Endodermal cell (in vitro differentiated cells): ENCODE measurements at regions not wholly inside any gene's neighbourhood (a gene's known extent, or its start where the extent isn't known, plus 50 kb on each side); places are given as distances from the start of the nearest gene placed in this dataset.

Experiments
- DNase-seq: peaks from one replicate; pipeline ENCODE4 v3.0.0-alpha.2; 2017
- H3K27ac ChIP-seq: 2 replicates; pipeline ENCODE4 v1.5.1; 2013; ENCODE audit warnings: mild to moderate bottlenecking, low read depth, low read length, moderate library complexity
- H3K27me3 ChIP-seq: 2 replicates; pipeline ENCODE4 v1.6.1; 2013; ENCODE audit warnings: mild to moderate bottlenecking, low read length, moderate library complexity; ENCODE audit not compliant: insufficient read depth, control insufficient read depth, poor library complexity, severe bottlenecking
- H3K36me3 ChIP-seq: 2 replicates; pipeline ENCODE4 v1.7.0; 2013; ENCODE audit warnings: mild to moderate bottlenecking, low read length, moderate library complexity; ENCODE audit not compliant: control insufficient read depth, insufficient read depth
- H3K4me1 ChIP-seq: one replicate; pipeline ENCODE4 v1.7.0; 2013; ENCODE audit warnings: low read length; ENCODE audit not compliant: control insufficient read depth, insufficient read depth
- H3K4me3 ChIP-seq: 2 replicates; pipeline ENCODE4 v1.5.1; 2013; ENCODE audit warnings: mild to moderate bottlenecking, low read length, moderate library complexity
- H3K9ac ChIP-seq: 2 replicates; pipeline ENCODE4 v1.6.1; 2013; ENCODE audit warnings: mild to moderate bottlenecking, low read length, moderate library complexity; ENCODE audit not compliant: poor library complexity, severe bottlenecking; ENCODE audit errors: extremely low read depth
- H3K9me3 ChIP-seq: 2 replicates; pipeline ENCODE4 v1.6.1; 2013; ENCODE audit warnings: mild to moderate bottlenecking, low read length, moderate library complexity; ENCODE audit not compliant: control insufficient read depth
- H3K27ac Mint-ChIP-seq: 2 replicates; pipeline ENCODE4 v1.8.0; 2020; ENCODE audit warnings: mixed read lengths
- H3K27me3 Mint-ChIP-seq: 2 replicates; pipeline ENCODE4 v1.8.0; 2021; ENCODE audit warnings: mild to moderate bottlenecking, mixed read lengths; ENCODE audit not compliant: insufficient read depth
- H3K36me3 Mint-ChIP-seq: 2 replicates; pipeline ENCODE4 v1.8.0; 2020; ENCODE audit warnings: low read depth, mixed read lengths
- H3K4me1 Mint-ChIP-seq: 2 replicates; pipeline ENCODE4 v1.8.0; 2020; ENCODE audit warnings: mixed read lengths
- H3K4me3 Mint-ChIP-seq: 2 replicates; pipeline ENCODE4 v1.8.0; 2020; ENCODE audit warnings: mild to moderate bottlenecking, moderate library complexity, mixed read lengths
- H3K9me3 Mint-ChIP-seq: 2 replicates; pipeline ENCODE4 v1.8.0; 2020; ENCODE audit warnings: mild to moderate bottlenecking, mixed read lengths
- CTCF ChIP-seq: fragments of 200-600 bp; sonication (generic); conservative IDR thresholded peaks from 2 replicates; pipeline ENCODE4 v1.5.0; 2021; ENCODE audit warnings: antibody characterized with exemption, mild to moderate bottlenecking
- WGBS, 2 experiments: methylation state at CpG; one replicate each; pipeline versions ENCODE4 v1.1.5 to v1.1.7; 2013; ENCODE audit warnings: missing lambda C conversion rate in 2 of 2, mixed read lengths in 1 of 2; ENCODE audit not compliant: insufficient coverage in 1 of 2, insufficient read length in 1 of 2; 5-methylcytosine and 5-hydroxymethylcytosine counted together

DNA sequence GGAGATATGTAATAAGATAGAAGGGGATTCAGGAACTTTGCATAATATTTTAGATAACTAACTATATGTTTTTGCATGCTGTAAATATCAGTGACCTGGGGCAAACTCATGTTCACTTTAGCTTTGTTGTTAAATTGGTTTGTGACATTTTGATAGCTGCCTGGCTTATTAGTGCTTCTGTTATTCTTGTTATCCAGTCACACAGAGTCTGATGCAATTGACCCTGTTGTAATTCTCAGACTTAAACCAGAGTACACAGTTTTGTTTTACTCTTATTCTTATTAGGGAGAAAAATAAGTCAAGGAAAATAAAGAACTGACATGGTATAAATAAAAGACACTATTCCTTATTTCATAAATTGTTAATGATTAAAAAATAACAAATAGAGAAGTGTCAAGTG is 516.7 kb upstream of the SLIT2 start:
- Mint-ChIP-seq H3K9me3 (peaks cover 8% of the 10 kb centered on the region), H3K4me1 (peaks cover 9% of the 10 kb centered on the region), H3K4me3 (no peak overlapping the region), H3K27me3 (no peaks in the 10 kb centered on the region), H3K36me3 (no peaks in the 10 kb centered on the region), H3K27ac (no peak overlapping the region)
- no peak for DNase-seq
- Histone ChIP-seq H3K9me3 (no peaks in the 10 kb centered on the region), H3K9ac (no peak overlapping the region), H3K36me3 (no peaks in the 10 kb centered on the region), H3K27ac (no peak overlapping the region), H3K4me3 (no peak overlapping the region), H3K4me1 (peaks cover 5% of the 10 kb centered on the region), H3K27me3 (no peaks in the 10 kb centered on the region)
- no peak for TF ChIP-seq CTCF

DNA sequence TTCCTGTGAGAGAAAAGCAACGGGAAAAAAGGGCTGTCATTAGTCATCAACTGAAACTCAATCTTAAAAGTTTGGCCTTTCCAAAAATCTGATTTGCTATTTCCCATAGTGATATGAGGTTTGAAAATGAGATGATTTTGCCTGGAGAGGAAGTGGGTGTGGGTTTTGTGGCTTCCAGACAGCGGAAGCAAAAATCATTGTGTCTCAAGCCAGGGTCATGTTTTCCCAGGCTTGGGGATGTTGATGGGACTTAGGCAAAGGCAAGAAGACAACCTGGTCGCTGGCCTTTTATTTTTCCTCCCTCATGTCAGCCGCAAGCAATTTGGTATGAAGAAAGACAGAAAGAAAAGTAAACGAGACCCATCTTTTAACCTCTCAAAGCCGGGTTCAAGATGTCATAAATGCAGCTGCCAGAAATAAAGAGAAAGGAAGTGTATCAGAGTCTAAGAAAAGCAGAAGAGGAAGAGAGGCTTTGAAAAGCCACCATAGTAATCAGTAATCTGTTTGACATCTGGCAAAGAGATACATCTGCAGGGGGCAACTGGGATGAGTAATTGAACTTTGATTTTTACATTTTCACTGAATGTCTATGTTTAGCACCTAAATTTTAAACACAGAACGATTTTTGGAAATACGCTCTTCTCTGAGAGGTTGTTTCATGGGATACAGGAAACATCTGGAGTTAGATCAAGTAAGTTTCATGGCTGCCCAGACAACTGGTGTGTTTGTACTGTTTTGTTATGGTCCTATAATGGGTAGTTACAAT is 521.6 kb upstream of the SLIT2 start:
- H3K27me3 Mint-ChIP-seq, result no peaks in the 10 kb centered on the region
- no peak overlapping the region for H3K4me3 Mint-ChIP-seq
- no peaks in the 10 kb centered on the region for H3K36me3 ChIP-seq
- no peaks in the 10 kb centered on the region for H3K27me3 ChIP-seq
- no peak overlapping the region for H3K27ac Mint-ChIP-seq
- WGBS, 2 experiments, result 87 to 93% methylated on average over 7 to 8 of the region's 8 CpGs
- TF ChIP-seq CTCF, result no peak
- H3K4me1 Mint-ChIP-seq, result peaks cover 5% of the 10 kb centered on the region
- DNase-seq, result no peak
- no peak overlapping the region for H3K27ac ChIP-seq
- no peaks in the 10 kb centered on the region for H3K4me1 ChIP-seq
- no peaks in the 10 kb centered on the region for H3K9me3 ChIP-seq
- H3K9me3 Mint-ChIP-seq, result peaks cover 8% of the 10 kb centered on the region
- no peaks in the 10 kb centered on the region for H3K36me3 Mint-ChIP-seq
- no peak overlapping the region for H3K4me3 ChIP-seq
- H3K9ac ChIP-seq, result no peak overlapping the region

- Histone ChIP-seq H3K4me1 (no peaks in the 10 kb centered on the region), H3K27me3 (no peaks in the 10 kb centered on the region), H3K27ac (no peak overlapping the region), H3K36me3 (no peaks in the 10 kb centered on the region), H3K9ac (no peak overlapping the region), H3K4me3 (no peak overlapping the region), H3K9me3 (no peaks in the 10 kb centered on the region)
- DNase-seq, result no peak
- Mint-ChIP-seq H3K36me3 (no peaks in the 10 kb centered on the region), H3K27ac (no peak overlapping the region), H3K4me3 (no peak overlapping the region), H3K9me3 (peaks cover 6% of the 10 kb centered on the region), H3K4me1 (peaks cover 5% of the 10 kb centered on the region), H3K27me3 (no peaks in the 10 kb centered on the region)
- no peak for TF ChIP-seq CTCF
- WGBS, 2 experiments, result 100% methylated on average over 1 of the region's 1 CpG; no CpG with 5 or more reads in 1 of the 2 experiments
These were observed 522.9 kb upstream of the SLIT2 start for GRCh38 chr4:19728773-19729172.
